Activated CD4-positive, alpha-beta T cell treated with anti-CD3 and anti-CD28 coated beads, Interleukin-2, amount 10 ng/mL, durations not matched to agents 24 days and 14 days (primary cell): ENCODE measurements at regions not wholly inside any gene's neighbourhood (a gene's known extent, or its start where the extent isn't known, plus 50 kb on each side); places are given as distances from the start of the nearest gene placed in this dataset.

Experiments
- DNase-seq: peaks from one replicate; pipeline ENCODE4 v3.0.0; 2022
- H3K27ac Mint-ChIP-seq: one replicate; pipeline ENCODE4 v1.8.0; 2022; ENCODE audit warnings: mild to moderate bottlenecking, mixed read lengths
- H3K27me3 Mint-ChIP-seq: one replicate; pipeline ENCODE4 v1.8.0; 2022; ENCODE audit warnings: mixed read lengths
- H3K36me3 Mint-ChIP-seq: one replicate; pipeline ENCODE4 v1.8.0; 2022; ENCODE audit warnings: low read depth, mild to moderate bottlenecking, mixed read lengths
- H3K4me1 Mint-ChIP-seq: one replicate; pipeline ENCODE4 v1.8.0; 2021; ENCODE audit warnings: mixed read lengths
- H3K4me3 Mint-ChIP-seq: one replicate; pipeline ENCODE4 v1.8.0; 2022; ENCODE audit warnings: mild to moderate bottlenecking, moderate library complexity, mixed read lengths
- H3K9me3 Mint-ChIP-seq: one replicate; pipeline ENCODE4 v1.8.0; 2021; ENCODE audit warnings: mixed read lengths
- intact Hi-C: fragments of 100-400 bp; cut with micrococcal nuclease; formaldehyde crosslinking; loops from one replicate; pipeline ENCODE4 v1.15.1; 2023

- no peaks in the 10 kb centered on the region for H3K36me3 Mint-ChIP-seq
- no peak for DNase-seq
- H3K27ac Mint-ChIP-seq = no peak overlapping the region
- no peaks in the 10 kb centered on the region for H3K4me1 Mint-ChIP-seq
- H3K9me3 Mint-ChIP-seq = no peaks in the 10 kb centered on the region
- no peaks in the 10 kb centered on the region for H3K27me3 Mint-ChIP-seq
- intact Hi-C loops = no loop called here
- no peak overlapping the region for H3K4me3 Mint-ChIP-seq
These were observed 332.2 kb upstream of the RSPO3 start for GRCh38 chr6:126786262-126786661.

GRCh38 chr6:126787635-126788034 is 330.8 kb upstream of the RSPO3 start:
- Mint-ChIP-seq H3K27me3 (no peaks in the 10 kb centered on the region), H3K9me3 (no peaks in the 10 kb centered on the region), H3K4me3 (no peak overlapping the region), H3K36me3 (no peaks in the 10 kb centered on the region), H3K27ac (no peak overlapping the region), H3K4me1 (no peaks in the 10 kb centered on the region)
- DNase-seq = no peak
- intact Hi-C loops = no loop called here

DNA sequence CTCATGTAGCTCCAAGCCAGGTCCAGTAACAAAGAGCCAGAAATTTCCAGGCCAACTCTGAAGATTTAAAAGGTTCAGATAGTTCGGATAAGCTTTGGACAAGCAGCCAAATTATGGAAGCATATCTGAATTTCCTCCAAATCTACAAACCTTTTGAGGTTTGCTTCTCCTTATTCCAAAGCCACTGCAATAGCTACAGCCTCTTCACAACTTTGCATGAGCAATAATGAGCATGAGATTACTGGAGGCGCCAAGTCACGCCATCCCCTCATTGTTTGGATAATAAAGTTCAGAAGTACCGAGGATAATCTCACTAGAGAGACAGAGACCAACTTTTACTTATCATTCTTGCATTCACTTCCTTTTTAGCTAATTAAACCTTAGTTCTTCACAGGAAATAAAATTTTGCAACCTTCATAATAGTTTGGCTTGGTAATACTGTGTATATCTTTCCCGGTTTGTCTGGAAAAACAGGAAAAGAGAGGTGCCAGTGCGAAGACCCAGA is 329.6 kb upstream of the RSPO3 start:
- intact Hi-C loops = no loop called here
- Mint-ChIP-seq H3K9me3 (no peaks in the 10 kb centered on the region), H3K4me3 (no peak overlapping the region), H3K27ac (no peak overlapping the region), H3K36me3 (no peaks in the 10 kb centered on the region), H3K27me3 (no peaks in the 10 kb centered on the region), H3K4me1 (no peaks in the 10 kb centered on the region)
- no peak for DNase-seq

DNA sequence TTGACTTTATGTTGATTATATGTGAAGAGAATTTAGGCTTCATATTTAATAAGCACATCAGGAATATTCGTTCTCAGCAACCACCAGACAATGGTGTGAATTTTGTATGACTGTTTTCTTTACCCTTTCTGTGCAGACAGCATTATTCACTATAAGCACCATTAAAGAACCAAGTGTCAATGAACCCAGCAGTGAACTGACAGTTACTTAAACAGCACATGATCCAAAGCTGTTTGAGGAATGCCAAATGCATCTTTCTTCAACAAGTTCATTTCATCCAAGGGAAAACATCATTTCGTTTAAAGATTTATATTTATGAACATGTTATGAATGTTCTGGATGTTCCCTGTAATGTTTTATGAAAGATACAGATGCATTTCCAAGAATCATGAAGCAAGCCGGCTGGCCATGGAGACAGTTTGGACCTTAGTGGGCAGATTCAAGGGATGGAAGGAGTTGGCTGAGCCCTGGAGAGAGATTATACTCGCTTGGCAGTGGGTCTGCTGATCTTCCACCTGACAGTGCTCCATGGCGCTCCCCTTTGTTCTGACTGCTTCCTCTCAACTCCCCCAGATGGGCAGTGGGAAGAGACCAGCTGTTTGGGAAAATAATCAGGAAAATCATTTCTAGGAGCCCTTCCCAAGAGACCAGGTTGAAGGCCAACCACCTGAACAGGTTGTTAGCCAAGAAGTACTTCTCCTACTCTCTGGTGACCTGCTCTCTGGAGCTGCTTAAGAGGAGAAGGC is 326.0 kb upstream of the RSPO3 start:
- Mint-ChIP-seq H3K27me3 (no peaks in the 10 kb centered on the region), H3K9me3 (no peaks in the 10 kb centered on the region), H3K4me3 (no peak overlapping the region), H3K36me3 (no peaks in the 10 kb centered on the region), H3K27ac (no peak overlapping the region), H3K4me1 (no peaks in the 10 kb centered on the region)
- intact Hi-C loops = no loop called here
- no peak for DNase-seq

GRCh38 chr6:126795161-126795560 is 323.3 kb upstream of the RSPO3 start:
- no peaks in the 10 kb centered on the region for H3K9me3 Mint-ChIP-seq
- no peak overlapping the region for H3K27ac Mint-ChIP-seq
- intact Hi-C loops = no loop called here
- H3K36me3 Mint-ChIP-seq = no peaks in the 10 kb centered on the region
- H3K4me3 Mint-ChIP-seq = no peak overlapping the region
- no peaks in the 10 kb centered on the region for H3K4me1 Mint-ChIP-seq
- no peak for DNase-seq
- H3K27me3 Mint-ChIP-seq = peaks cover 3% of the 10 kb centered on the region

GRCh38 chr6:126797981-126798380 is 320.5 kb upstream of the RSPO3 start:
- Mint-ChIP-seq H3K4me1 (no peaks in the 10 kb centered on the region), H3K27ac (no peak overlapping the region), H3K27me3 (peaks cover 3% of the 10 kb centered on the region), H3K4me3 (no peak overlapping the region), H3K9me3 (no peaks in the 10 kb centered on the region), H3K36me3 (no peaks in the 10 kb centered on the region)
- intact Hi-C loops = no loop called here
- no peak for DNase-seq

GRCh38 chr6:126803769-126804168 is 314.7 kb upstream of the RSPO3 start:
- no peaks in the 10 kb centered on the region for H3K4me1 Mint-ChIP-seq
- no peaks in the 10 kb centered on the region for H3K36me3 Mint-ChIP-seq
- intact Hi-C loops = loop anchor here (1.0 kb wide), 1 partner anchor 318 kb away; no protein-coding TSS in a partner anchor
- no peaks in the 10 kb centered on the region for H3K9me3 Mint-ChIP-seq
- H3K27me3 Mint-ChIP-seq = peaks cover 8% of the 10 kb centered on the region
- no peak overlapping the region for H3K4me3 Mint-ChIP-seq
- H3K27ac Mint-ChIP-seq = no peak overlapping the region
- DNase-seq = no peak

GRCh38 chr6:126804332-126805064 is 314.0 kb upstream of the RSPO3 start:
- Mint-ChIP-seq H3K27ac (no peak overlapping the region), H3K36me3 (no peaks in the 10 kb centered on the region), H3K9me3 (no peaks in the 10 kb centered on the region), H3K4me1 (no peaks in the 10 kb centered on the region), H3K27me3 (peaks cover 8% of the 10 kb centered on the region), H3K4me3 (no peak overlapping the region)
- intact Hi-C loops = loop anchor here (1.0 kb wide), 1 partner anchor 317 kb away; no protein-coding TSS in a partner anchor
- peak; percentile 68 for DNase-seq

GRCh38 chr6:126805861-126806260 is 312.6 kb upstream of the RSPO3 start:
- Mint-ChIP-seq H3K9me3 (no peaks in the 10 kb centered on the region), H3K27ac (no peak overlapping the region), H3K4me1 (no peaks in the 10 kb centered on the region), H3K4me3 (no peak overlapping the region), H3K36me3 (no peaks in the 10 kb centered on the region), H3K27me3 (peaks cover 4% of the 10 kb centered on the region)
- intact Hi-C loops = no loop called here
- DNase-seq = no peak

- intact Hi-C loops = no loop called here
- Mint-ChIP-seq H3K4me3 (no peak overlapping the region), H3K4me1 (no peaks in the 10 kb centered on the region), H3K9me3 (no peaks in the 10 kb centered on the region), H3K36me3 (no peaks in the 10 kb centered on the region), H3K27me3 (peaks cover 7% of the 10 kb centered on the region), H3K27ac (no peak overlapping the region)
- DNase-seq = no peak
These were observed 310.6 kb upstream of the RSPO3 start for GRCh38 chr6:126807876-126808275.

- Mint-ChIP-seq H3K4me3 (no peak overlapping the region), H3K27ac (no peak overlapping the region), H3K4me1 (no peaks in the 10 kb centered on the region), H3K9me3 (no peaks in the 10 kb centered on the region), H3K36me3 (no peaks in the 10 kb centered on the region), H3K27me3 (peaks cover 7% of the 10 kb centered on the region)
- intact Hi-C loops = no loop called here
- no peak for DNase-seq
These were observed 307.1 kb upstream of the RSPO3 start for GRCh38 chr6:126811321-126811720.

DNA sequence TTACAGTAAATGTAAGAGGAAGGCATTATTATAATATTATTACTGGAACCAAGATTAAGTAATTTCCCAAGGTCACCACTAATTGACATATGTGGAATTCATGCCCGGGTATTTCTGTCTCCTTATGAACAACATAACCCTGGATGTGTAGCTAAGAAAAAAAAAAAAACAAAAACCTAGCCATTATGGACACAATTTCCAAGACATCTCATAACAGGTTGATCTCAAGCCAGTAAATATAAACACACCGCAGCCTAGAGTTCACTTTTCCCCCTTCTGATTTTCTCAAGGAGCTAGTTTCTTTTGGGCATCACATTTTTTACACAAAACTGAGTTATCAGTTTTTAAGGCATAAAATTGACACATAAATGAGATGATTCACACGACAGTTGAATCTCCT is 306.5 kb upstream of the RSPO3 start:
- H3K36me3 Mint-ChIP-seq = no peaks in the 10 kb centered on the region
- intact Hi-C loops = no loop called here
- no peaks in the 10 kb centered on the region for H3K9me3 Mint-ChIP-seq
- no peaks in the 10 kb centered on the region for H3K4me1 Mint-ChIP-seq
- DNase-seq = no peak
- H3K4me3 Mint-ChIP-seq = no peak overlapping the region
- H3K27ac Mint-ChIP-seq = no peak overlapping the region
- H3K27me3 Mint-ChIP-seq = peaks cover 4% of the 10 kb centered on the region

GRCh38 chr6:126812651-126813050 is 305.8 kb upstream of the RSPO3 start:
- no peak overlapping the region for H3K4me3 Mint-ChIP-seq
- no peaks in the 10 kb centered on the region for H3K4me1 Mint-ChIP-seq
- DNase-seq = no peak
- H3K36me3 Mint-ChIP-seq = no peaks in the 10 kb centered on the region
- H3K9me3 Mint-ChIP-seq = no peaks in the 10 kb centered on the region
- H3K27me3 Mint-ChIP-seq = peaks cover 4% of the 10 kb centered on the region
- no peak overlapping the region for H3K27ac Mint-ChIP-seq
- intact Hi-C loops = no loop called here

- no peaks in the 10 kb centered on the region for H3K27me3 Mint-ChIP-seq
- H3K27ac Mint-ChIP-seq = no peak overlapping the region
- no peak overlapping the region for H3K4me3 Mint-ChIP-seq
- no peaks in the 10 kb centered on the region for H3K36me3 Mint-ChIP-seq
- intact Hi-C loops = no loop called here
- no peaks in the 10 kb centered on the region for H3K9me3 Mint-ChIP-seq
- no peak for DNase-seq
- no peaks in the 10 kb centered on the region for H3K4me1 Mint-ChIP-seq
These were observed 297.8 kb upstream of the RSPO3 start for GRCh38 chr6:126820634-126821033.
